NCI-H2029 (cell line): ENCODE measurements at regions not wholly inside any gene's neighbourhood (a gene's known extent, or its start where the extent isn't known, plus 50 kb on each side); places are given as distances from the start of the nearest gene placed in this dataset.
"Not testable (repeated sequence)": the region's sequence is repeated elsewhere in the genome, so short reads cannot be mapped to it uniquely, and the experiment has no call there.

ENCODE experiments used
- DNase-seq: peaks from one replicate; lab custom pipeline; 2025; lab: John Stamatoyannopoulos, UW

GRCh38 chr14:41289025-41289424 lies 317.7 kb upstream of the LRFN5 start:
- DNase-seq = no peak

GRCh38 chr14:41285186-41285748 lies 321.4 kb upstream of the LRFN5 start:
- no peak for DNase-seq

GRCh38 chr14:41280745-41281144 lies 325.9 kb upstream of the LRFN5 start:
- DNase-seq = no peak

GRCh38 chr14:41277450-41277849 lies 329.2 kb upstream of the LRFN5 start:
- DNase-seq = no peak

- DNase-seq = no peak
Observed at GRCh38 chr14:41257476-41257875, 349.2 kb upstream of the LRFN5 start.

GRCh38 chr14:41235466-41235865 lies 371.2 kb upstream of the LRFN5 start:
- no peak for DNase-seq

GRCh38 chr14:41230683-41231082 lies 376.0 kb upstream of the LRFN5 start:
- no peak for DNase-seq

DNA sequence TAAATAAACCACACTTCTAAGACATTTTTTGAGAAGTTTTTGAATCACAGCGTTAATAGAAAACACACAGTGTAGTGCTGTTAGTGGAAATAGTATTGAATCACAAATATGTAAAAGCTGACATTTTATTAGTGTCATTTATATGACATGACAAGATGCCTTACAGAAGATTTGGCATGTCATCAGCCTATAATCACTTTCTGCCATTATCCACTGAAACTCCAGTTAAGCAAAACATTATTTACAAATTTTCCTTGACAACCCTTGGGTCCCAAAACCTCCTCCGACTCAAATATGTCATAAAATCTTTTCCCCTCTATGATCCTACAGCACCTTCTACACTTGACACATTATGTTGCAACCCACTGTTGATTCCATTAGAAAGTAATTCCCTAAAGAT lies 376.9 kb upstream of the LRFN5 start:
- no peak for DNase-seq

DNA sequence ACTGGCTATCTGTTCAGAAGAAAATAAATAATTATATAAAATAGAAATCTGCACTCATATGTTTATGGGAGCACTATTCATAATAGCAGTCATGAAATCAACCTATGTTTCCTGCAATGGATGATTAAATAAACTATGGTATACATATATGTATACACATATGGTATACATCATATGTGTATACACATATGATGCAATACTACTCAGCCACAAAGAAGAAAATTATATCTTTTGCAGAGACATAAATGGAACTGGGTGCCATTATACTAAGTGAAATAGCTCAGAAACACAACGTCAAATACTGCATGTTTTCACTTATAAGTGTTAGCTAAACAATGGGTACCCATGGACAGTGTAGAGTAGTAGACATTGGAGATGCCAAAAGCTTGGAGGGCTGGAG lies 381.2 kb upstream of the LRFN5 start:
- no peak for DNase-seq

- no peak for DNase-seq
Observed at GRCh38 chr14:41222581-41222980, 384.1 kb upstream of the LRFN5 start.

- DNase-seq = not testable (repeated sequence)
Observed at GRCh38 chr14:41214978-41215377, 391.7 kb upstream of the LRFN5 start.

DNA sequence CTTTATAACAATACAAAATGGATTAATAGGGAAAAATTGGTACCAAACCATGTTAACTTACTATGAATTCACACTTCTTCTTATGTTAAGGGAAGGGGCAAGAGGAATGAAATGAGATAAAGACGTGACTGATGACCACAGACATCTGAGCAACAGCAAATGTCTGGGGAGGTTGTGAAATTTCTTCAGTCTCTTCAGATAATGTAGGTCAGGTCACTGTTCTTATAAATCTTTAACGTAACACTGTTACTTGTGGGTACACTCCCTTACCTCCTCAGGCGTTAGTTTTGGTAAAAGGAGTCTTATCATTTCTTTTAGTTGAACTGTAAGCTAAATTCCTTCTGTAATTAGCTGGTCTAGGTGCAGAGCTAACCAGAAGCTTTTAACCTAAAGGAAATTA lies 405.0 kb upstream of the LRFN5 start:
- DNase-seq = no peak

GRCh38 chr14:41187868-41188267 lies 418.8 kb upstream of the LRFN5 start:
- no peak for DNase-seq

DNA sequence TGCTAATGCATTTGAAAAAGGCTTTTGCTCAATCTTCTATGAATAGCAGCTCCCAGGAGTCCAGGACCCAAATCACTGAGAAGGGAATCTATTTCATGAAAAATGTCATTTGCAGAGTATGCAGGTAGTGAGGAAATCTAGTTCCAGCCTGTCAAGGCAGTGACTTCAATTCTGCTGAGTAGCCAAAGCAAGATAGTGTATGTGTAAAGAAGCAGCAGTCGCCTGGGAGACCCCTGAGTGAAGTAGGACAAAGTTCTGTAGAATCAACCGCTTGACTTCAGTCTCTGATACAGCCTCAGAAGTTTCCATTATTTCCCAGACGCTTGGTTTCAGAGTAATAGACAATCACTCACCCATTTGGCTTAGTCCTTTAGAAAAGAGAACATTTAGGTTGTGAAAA lies 435.6 kb upstream of the LRFN5 start:
- DNase-seq = no peak

GRCh38 chr14:41167040-41167439 lies 439.6 kb upstream of the LRFN5 start:
- peak; percentile 29 for DNase-seq

GRCh38 chr14:41154143-41154807 lies 452.4 kb upstream of the LRFN5 start:
- no peak for DNase-seq

GRCh38 chr14:41146391-41146790 lies 460.3 kb upstream of the LRFN5 start:
- no peak for DNase-seq

DNA sequence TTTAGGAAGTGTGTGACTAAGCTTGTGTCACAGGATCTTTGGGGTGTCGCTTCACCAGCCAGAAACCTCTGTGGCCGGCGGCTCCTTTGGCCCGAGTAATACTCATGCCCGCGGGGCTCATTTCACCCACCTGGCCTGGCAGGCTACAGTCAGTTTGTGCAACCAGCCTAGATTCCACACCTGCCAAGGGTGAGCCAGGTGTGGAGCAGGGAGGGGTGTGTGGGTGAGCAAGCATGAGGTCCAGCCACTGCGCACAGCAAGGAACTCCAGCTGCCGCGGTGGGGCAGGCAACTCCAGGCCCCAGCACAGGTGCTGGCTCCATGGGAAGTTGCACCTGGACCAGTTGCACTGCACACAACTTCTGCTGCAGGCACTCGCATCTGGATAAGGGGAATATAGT lies 462.3 kb upstream of the LRFN5 start:
- DNase-seq = peak; percentile 6

DNA sequence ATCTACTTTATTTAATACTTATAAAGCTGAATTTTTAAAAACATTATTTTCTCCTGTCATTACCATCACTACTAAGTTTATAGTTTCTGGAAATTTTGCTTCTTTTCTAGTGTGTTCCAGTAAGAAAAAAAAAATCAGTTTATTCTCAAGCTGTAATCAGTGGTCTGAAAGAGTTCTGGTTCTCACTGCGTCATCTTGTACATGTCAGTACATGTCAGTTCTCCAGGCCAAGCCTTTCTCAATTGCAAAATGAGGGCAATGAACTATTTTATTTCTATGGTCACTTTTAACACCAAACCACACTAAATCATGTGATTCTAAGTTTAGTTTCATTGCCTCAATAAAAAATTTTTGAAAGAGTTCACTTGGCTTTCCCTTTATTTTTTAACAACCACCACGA lies 468.9 kb upstream of the LRFN5 start:
- DNase-seq = no peak

GRCh38 chr14:41130274-41130673 lies 476.4 kb upstream of the LRFN5 start:
- DNase-seq = no peak

DNA sequence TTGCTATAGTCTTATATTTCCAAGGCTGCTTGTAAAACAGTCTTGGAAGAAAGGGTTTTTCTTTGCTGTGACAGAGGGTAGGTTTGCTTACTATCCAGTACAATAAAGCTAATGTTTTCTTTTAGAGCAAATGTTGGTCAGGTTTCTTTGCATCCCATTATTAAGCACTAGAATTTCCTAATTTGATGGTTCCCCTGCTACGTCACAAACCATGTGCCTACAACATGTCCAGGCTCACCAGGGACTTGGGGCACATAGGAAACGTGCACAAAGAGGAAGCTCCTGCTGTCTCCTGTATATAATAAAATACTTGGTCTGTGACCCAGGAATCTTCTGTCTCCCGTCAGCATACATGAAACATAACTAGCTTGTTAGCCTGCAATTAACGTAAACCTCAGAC lies 486.3 kb upstream of the LRFN5 start:
- DNase-seq = no peak

DNA sequence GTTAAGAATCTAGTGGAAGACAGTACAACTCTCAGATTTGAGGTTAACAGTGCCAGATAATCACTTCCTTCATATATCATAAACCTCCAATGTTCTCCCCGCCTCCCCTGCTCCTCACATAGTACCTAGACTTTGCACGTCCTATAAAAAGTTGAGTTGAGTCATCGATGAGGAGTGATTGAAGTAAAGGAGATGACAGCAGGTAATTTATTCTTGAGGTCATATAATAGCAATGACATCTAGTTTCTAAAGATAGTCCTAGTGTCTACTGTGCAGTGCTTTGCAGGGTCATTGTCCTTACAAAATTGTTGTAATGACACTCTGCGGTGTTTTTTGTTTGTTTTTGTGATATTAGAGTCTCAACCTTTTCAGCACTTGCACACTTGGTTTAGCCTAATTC lies 510.5 kb upstream of the LRFN5 start:
- DNase-seq = no peak

DNA sequence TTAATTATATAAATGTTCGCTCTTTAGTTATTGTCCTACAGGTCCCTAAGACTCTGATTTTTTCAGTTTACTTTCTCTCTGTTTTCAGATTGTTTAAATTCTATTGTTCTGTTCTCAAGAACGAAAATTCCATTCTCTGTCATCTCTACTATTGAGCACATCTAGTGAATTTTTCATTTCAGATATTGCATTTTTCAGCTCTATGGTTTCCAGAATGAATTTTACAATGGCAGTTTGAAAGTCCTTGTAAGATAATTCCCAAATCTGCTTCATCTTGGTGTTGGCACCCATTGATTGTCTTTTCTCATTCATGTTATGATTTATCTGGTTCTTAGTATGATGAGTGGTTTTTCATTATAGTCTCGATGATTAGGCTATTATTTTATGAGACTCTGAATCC lies 519.6 kb upstream of the LRFN5 start:
- no peak for DNase-seq

- DNase-seq = no peak
Observed at GRCh38 chr14:41073544-41073943, 533.1 kb upstream of the LRFN5 start.
